ENCODE measurements at regions not wholly inside any gene's neighbourhood (a gene's known extent, or its start where the extent isn't known, plus 50 kb on each side); places are given as distances from the start of the nearest gene placed in this dataset.

GRCh38 chr7:22561895-22562593, 62.1 kb upstream of the STEAP1B start:
- ChIA-PET CTCF (interaction anchor here (0.6 to 3.6 kb wide), 5 partner anchors 105 to 194 kb away, joined by 3 to 50 read pairs (median 19); partner anchors contain the start of gene IL6), POLR2A (ENCODE audit: low non-redundant PET) (no interaction called here)
- peak overlapping the region; percentile 75 for H3K27ac ChIP-seq
- TF ChIP-seq CTCF (conservative IDR thresholded peaks at IDR 0.05; ENCODE audit: low read depth), result no peak
- peak; percentile 60 for DNase-seq (ENCODE audit: low spot score)

- CTCF ChIA-PET, result interaction anchor here (0.6 to 3.6 kb wide), 5 partner anchors 106 to 494 kb away, joined by 3 to 50 read pairs (median 19); partner anchors contain the start of gene IL6
- no peak for TF ChIP-seq CTCF (conservative IDR thresholded peaks at IDR 0.05; ENCODE audit: low read depth)
- POLR2A ChIA-PET (ENCODE audit: low non-redundant PET), result no interaction called here
- H3K27ac ChIP-seq, result peak overlapping the region; percentile 75
- DNase-seq (ENCODE audit: low spot score), result peak; percentile 90
Observed at GRCh38 chr7:22561321-22561811, 61.4 kb upstream of the STEAP1B start.

- DNase-seq (ENCODE audit: low spot score), result peak; percentile 88
- peak; percentile 96 for TF ChIP-seq CTCF (conservative IDR thresholded peaks at IDR 0.05; ENCODE audit: low read depth)
- ChIA-PET CTCF (interaction anchor here (0.5 to 3.6 kb wide), 17 partner anchors 23 to 694 kb away, joined by 3 to 50 read pairs (median 3); partner anchors contain the start of gene IL6), POLR2A (ENCODE audit: low non-redundant PET) (no interaction called here)
- H3K27ac ChIP-seq, result no peak overlapping the region
Observed at GRCh38 chr7:22559829-22560489, 60.0 kb upstream of the STEAP1B start.

GRCh38 chr7:22557167-22557566, 57.2 kb upstream of the STEAP1B start:
- ChIA-PET POLR2A (ENCODE audit: low non-redundant PET) (no interaction called here), CTCF (interaction anchor here (0.9 to 1.3 kb wide), 2 partner anchors 67 to 171 kb away, joined by 3 to 4 read pairs; no protein-coding TSS in a partner anchor)
- no peak overlapping the region for H3K27ac ChIP-seq
- no peak for TF ChIP-seq CTCF (conservative IDR thresholded peaks at IDR 0.05; ENCODE audit: low read depth)
- DNase-seq (ENCODE audit: low spot score), result no peak

- TF ChIP-seq CTCF (conservative IDR thresholded peaks at IDR 0.05; ENCODE audit: low read depth), result no peak
- H3K27ac ChIP-seq, result no peak overlapping the region
- CTCF ChIA-PET, result interaction anchor here (0.5 to 1.1 kb wide), 3 partner anchors 33 to 517 kb away, joined by 3 to 4 read pairs (median 3); no protein-coding TSS in a partner anchor
- DNase-seq (ENCODE audit: low spot score), result no peak
- POLR2A ChIA-PET (ENCODE audit: low non-redundant PET), result no interaction called here
Observed at GRCh38 chr7:22555476-22555875, 55.5 kb upstream of the STEAP1B start.

GRCh38 chr7:22554184-22554583, 54.2 kb upstream of the STEAP1B start:
- no peak overlapping the region for H3K27ac ChIP-seq
- ChIA-PET CTCF (interaction anchor here (0.9 to 1.5 kb wide), 3 partner anchors 34 to 501 kb away, joined by 3 to 6 read pairs (median 5); partner anchors contain the start of gene IL6), POLR2A (ENCODE audit: low non-redundant PET) (no interaction called here)
- no peak for DNase-seq (ENCODE audit: low spot score)
- no peak for TF ChIP-seq CTCF (conservative IDR thresholded peaks at IDR 0.05; ENCODE audit: low read depth)

Measured in RWPE1 (cell line).